Activated CD4-positive, CD25-positive, alpha-beta regulatory T cell treated with anti-CD3 and anti-CD28 coated beads, Interleukin-2, amount 50 U/mL, for 24 hours (primary cell): ENCODE measurements at regions not wholly inside any gene's neighbourhood (a gene's known extent, or its start where the extent isn't known, plus 50 kb on each side); places are given as distances from the start of the nearest gene placed in this dataset.
"Not testable (repeated sequence)": the region's sequence is repeated elsewhere in the genome, so short reads cannot be mapped to it uniquely, and the experiment has no call there.

Experiments
- ATAC-seq, 2 donors: fragments of 150-1000 bp; cut with Tn5 transposase; one replicate each; pipeline ENCODE4 v1.10.0; 2021; ENCODE audit warnings: mild to moderate bottlenecking in 1 of 2, moderate library complexity in 1 of 2

GRCh38 chr4:188754372-188755002 is 615.2 kb downstream of the TRIML1 start:
- ATAC-seq = no peak

GRCh38 chr4:188767496-188767895 is 628.3 kb downstream of the TRIML1 start:
- no peak for ATAC-seq

GRCh38 chr4:188778905-188779304 is 639.7 kb downstream of the TRIML1 start:
- ATAC-seq = no peak

- ATAC-seq = no peak
Measured at GRCh38 chr4:188779581-188779980, 640.3 kb downstream of the TRIML1 start.

GRCh38 chr4:188780028-188780427 is 640.8 kb downstream of the TRIML1 start:
- no peak for ATAC-seq

GRCh38 chr4:188780686-188781085 is 641.4 kb downstream of the TRIML1 start:
- no peak for ATAC-seq

- ATAC-seq = no peak
Measured at GRCh38 chr4:188781655-188782054, 642.4 kb downstream of the TRIML1 start.

- no peak for ATAC-seq
Measured at GRCh38 chr4:188783175-188783574, 643.9 kb downstream of the TRIML1 start.

- ATAC-seq = no peak
Measured at GRCh38 chr4:188783606-188784160, 644.4 kb downstream of the TRIML1 start.

- ATAC-seq = not testable (repeated sequence)
Measured at GRCh38 chr4:188796600-188796999, 657.4 kb downstream of the TRIML1 start.

- ATAC-seq = not testable (repeated sequence)
Measured at GRCh38 chr4:188797011-188797410, 657.8 kb downstream of the TRIML1 start.

- ATAC-seq = no peak
Measured at GRCh38 chr4:188804861-188805260, 665.6 kb downstream of the TRIML1 start.

GRCh38 chr4:188811121-188811520 is 671.9 kb downstream of the TRIML1 start:
- no peak for ATAC-seq

- ATAC-seq = no peak
Measured at GRCh38 chr4:188812644-188813043, 673.4 kb downstream of the TRIML1 start.

- no peak for ATAC-seq
Measured at GRCh38 chr4:188818300-188818699, 679.1 kb downstream of the TRIML1 start.

GRCh38 chr4:188819233-188819632 is 680.0 kb downstream of the TRIML1 start:
- no peak for ATAC-seq

- no peak for ATAC-seq
Measured at GRCh38 chr4:188821500-188821899, 682.3 kb downstream of the TRIML1 start.

GRCh38 chr4:188822698-188823097 is 683.5 kb downstream of the TRIML1 start:
- ATAC-seq = no peak

GRCh38 chr4:188824553-188824952 is 685.3 kb downstream of the TRIML1 start:
- ATAC-seq = no peak

- no peak for ATAC-seq
Measured at GRCh38 chr4:188826393-188826792, 687.2 kb downstream of the TRIML1 start.

- no peak for ATAC-seq
Measured at GRCh38 chr4:188839704-188840103, 700.5 kb downstream of the TRIML1 start.

GRCh38 chr4:188841523-188841922 is 702.3 kb downstream of the TRIML1 start:
- ATAC-seq = no peak

- no peak for ATAC-seq
Measured at GRCh38 chr4:188854436-188854835, 715.2 kb downstream of the TRIML1 start.

GRCh38 chr4:188858696-188859095 is 719.5 kb downstream of the TRIML1 start:
- no peak for ATAC-seq

GRCh38 chr4:188864741-188865140 is 725.5 kb downstream of the TRIML1 start:
- ATAC-seq = no peak
